Gastrocnemius medialis (tissue), 4 donors: ENCODE measurements at regions not wholly inside any gene's neighbourhood (a gene's known extent, or its start where the extent isn't known, plus 50 kb on each side); places are given as distances from the start of the nearest gene placed in this dataset.

ENCODE experiments used
- ATAC-seq, 2 donors: fragments of 150-250 bp; one replicate each; pipeline ENCODE4 v1.9.1; 2016
- DNase-seq, 2 donors: peaks; one replicate each; pipeline ENCODE4 v3.0.0-alpha.2; 2019
- H3K27ac ChIP-seq, 4 donors: fragments of 200-600 bp; sonication (generic); 1 replicate in 1 of 4; 2 replicates in 3 of 4; pipeline ENCODE4 v1.5.1; 2016 to 2018; ENCODE audit warnings: mild to moderate bottlenecking in 2 of 4, moderate library complexity in 1 of 4
- H3K27me3 ChIP-seq, 3 donors: fragments of 200-600 bp; sonication (generic) in 2 of 3; 1 replicate in 1 of 3; 2 replicates in 2 of 3; pipeline versions ENCODE4 v1.5.1 to v1.6.0; 2016 to 2019; ENCODE audit warnings: mild to moderate bottlenecking in 1 of 3, moderate library complexity in 1 of 3
- H3K36me3 ChIP-seq, 2 donors: fragments of 200-600 bp; sonication (generic) in 1 of 2; one replicate each; pipeline ENCODE4 v1.5.1; 2017 to 2018
- H3K4me1 ChIP-seq, 2 donors: fragments of 200-600 bp; sonication (generic) in 1 of 2; one replicate each; pipeline ENCODE4 v1.5.1; 2016 to 2017; ENCODE audit warnings: mild to moderate bottlenecking in 2 of 2
- H3K4me3 ChIP-seq, 4 donors: fragments of 200-600 bp; sonication (generic) in 3 of 4; 1 replicate in 1 of 4; 2 replicates in 3 of 4; pipeline ENCODE4 v1.5.1; 2016 to 2019; ENCODE audit warnings: mild to moderate bottlenecking in 2 of 4
- H3K9me3 ChIP-seq, 3 donors: fragments of 200-600 bp; sonication (generic) in 2 of 3; 1 replicate in 1 of 3; 2 replicates in 2 of 3; pipeline ENCODE4 v1.5.1; 2016 to 2019
- POLR2A ChIP-seq, 2 donors: fragments of 450-650 bp; IDR thresholded peaks; one replicate each; pipeline ENCODE4 v1.6.1; 2017; ENCODE audit warnings: antibody characterized with exemption in 2 of 2, mild to moderate bottlenecking in 2 of 2, moderate library complexity in 2 of 2
- in situ Hi-C, 4 donors: fragments of 200-750 bp; cut with MboI; loops; one replicate each; pipeline versions ENCODE4 v1.15.0 to v1.8.0; 2017; ENCODE audit warnings: low sequenced_read_pairs in 4 of 4
- intact Hi-C: fragments of 100-400 bp; cut with DNase I; formaldehyde crosslinking; loops from one replicate; pipeline ENCODE4 v1.15.1; 2023; ENCODE audit warnings: low total_unique reads
- TF ChIP-seq, protein P1 (sequence below), 5 experiments: fragments of 450-650 bp in 3 of 5; fragments of 200-600 bp in 2 of 5; sonication (generic) in 2 of 5; IDR thresholded peaks in 4 of 5; conservative IDR thresholded peaks in 1 of 5; 1 replicate in 4 of 5; 2 replicates in 1 of 5; pipeline ENCODE4 v1.5.1; 2016 to 2019; ENCODE audit warnings: antibody characterized with exemption in 5 of 5, mild to moderate bottlenecking in 3 of 5, moderate library complexity in 3 of 5

DNA sequence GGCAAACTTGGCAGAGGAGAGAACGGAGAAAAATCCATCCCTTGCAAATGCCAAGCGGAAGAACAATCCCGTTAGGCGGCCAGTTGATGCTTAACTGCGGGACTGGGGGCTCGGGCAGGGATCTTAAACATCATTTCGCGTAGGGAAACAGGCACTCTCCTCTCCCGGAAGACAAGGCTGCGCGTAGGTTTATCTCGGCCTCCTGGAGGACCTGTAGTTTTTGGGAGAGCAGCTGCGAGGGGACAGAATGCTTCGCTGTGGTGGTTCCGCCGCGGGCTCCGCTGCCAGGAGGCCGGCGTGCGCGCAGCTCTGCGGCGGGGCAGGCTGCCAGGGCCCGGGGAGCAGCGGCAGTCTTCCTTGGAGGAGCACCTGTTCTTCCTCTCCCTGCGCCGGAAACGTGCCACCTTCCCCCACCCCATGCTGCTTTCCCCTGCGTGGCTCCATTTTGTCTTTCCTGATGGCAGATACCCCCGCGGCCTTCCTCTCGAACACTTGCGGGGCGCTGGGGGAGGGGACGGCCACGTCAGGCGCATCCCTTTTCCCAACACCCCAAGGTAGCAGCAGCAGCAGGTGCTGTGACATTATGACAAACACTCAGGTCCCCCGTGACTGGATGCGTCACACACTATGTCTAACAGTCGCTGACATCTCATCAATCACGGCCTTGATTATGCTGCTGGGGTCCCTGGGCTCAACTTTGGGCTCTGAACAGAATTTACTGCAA is 230.7 kb upstream of the BTBD3 start:
- H3K4me3 ChIP-seq = peak overlapping the region; percentile 31 to 49 (median 42)
- TF ChIP-seq, protein P1, sequence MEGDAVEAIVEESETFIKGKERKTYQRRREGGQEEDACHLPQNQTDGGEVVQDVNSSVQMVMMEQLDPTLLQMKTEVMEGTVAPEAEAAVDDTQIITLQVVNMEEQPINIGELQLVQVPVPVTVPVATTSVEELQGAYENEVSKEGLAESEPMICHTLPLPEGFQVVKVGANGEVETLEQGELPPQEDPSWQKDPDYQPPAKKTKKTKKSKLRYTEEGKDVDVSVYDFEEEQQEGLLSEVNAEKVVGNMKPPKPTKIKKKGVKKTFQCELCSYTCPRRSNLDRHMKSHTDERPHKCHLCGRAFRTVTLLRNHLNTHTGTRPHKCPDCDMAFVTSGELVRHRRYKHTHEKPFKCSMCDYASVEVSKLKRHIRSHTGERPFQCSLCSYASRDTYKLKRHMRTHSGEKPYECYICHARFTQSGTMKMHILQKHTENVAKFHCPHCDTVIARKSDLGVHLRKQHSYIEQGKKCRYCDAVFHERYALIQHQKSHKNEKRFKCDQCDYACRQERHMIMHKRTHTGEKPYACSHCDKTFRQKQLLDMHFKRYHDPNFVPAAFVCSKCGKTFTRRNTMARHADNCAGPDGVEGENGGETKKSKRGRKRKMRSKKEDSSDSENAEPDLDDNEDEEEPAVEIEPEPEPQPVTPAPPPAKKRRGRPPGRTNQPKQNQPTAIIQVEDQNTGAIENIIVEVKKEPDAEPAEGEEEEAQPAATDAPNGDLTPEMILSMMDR (IDR thresholded peaks at IDR 0.05 in 4 of 5, conservative IDR thresholded peaks at IDR 0.05 in 1 of 5) = no peak
- TF ChIP-seq POLR2A (IDR thresholded peaks at IDR 0.05) = no peak
- no peaks in the 10 kb centered on the region for H3K36me3 ChIP-seq
- no peaks in the 10 kb centered on the region for H3K4me1 ChIP-seq
- intact Hi-C loops (no loop called here), in situ Hi-C loops (loop anchor here in 1 of 4 donors (25.0 kb wide), 1 partner anchor 1400 kb away; no protein-coding TSS in a partner anchor)
- H3K27ac ChIP-seq = no peak overlapping the region
- no peaks in the 10 kb centered on the region for H3K9me3 ChIP-seq
- H3K27me3 ChIP-seq = peaks cover 0 to 3% (median 0%) of the 10 kb centered on the region in 3 donors
- no peak for ATAC-seq
- no peak for DNase-seq

DNA sequence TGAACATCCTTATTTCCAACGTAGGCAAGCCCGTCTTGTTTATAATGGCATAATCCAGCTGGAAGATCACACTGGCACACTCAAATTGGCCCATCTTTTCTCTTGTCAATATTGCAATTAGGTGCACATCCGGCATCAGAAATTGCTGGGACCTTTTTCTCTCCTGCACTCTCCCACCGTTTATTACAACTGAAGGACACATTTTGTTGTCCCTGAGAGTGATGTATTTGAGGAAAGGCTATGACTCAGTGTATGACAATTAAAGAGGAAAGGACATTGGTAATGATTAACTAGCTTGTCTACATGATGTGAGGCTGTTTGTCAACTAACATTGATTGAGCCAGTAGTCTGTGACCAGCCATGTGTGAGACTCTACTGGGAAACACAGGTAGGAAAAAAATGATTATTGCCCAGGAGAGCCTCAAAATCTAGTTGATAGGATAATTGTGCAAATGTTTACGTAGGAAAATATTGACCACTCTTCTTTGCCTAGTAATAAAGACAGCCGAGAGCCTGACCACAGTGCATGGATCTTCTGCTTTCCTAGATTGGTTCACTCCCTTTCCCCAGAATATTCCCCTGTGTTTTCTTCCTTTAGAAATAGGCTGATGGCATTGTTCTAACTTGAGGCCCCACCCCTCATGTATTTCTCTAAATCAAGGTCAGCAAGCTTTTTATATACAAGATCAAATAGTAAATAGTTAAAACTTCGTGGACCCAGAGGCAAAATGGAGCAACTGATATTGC is 230.0 kb upstream of the BTBD3 start:
- peaks cover 0 to 3% (median 0%) of the 10 kb centered on the region in 3 donors for H3K27me3 ChIP-seq
- no peak for DNase-seq
- no peaks in the 10 kb centered on the region for H3K36me3 ChIP-seq
- H3K27ac ChIP-seq = no peak overlapping the region
- in situ Hi-C loops (loop anchor here in 1 of 4 donors (25.0 kb wide), 1 partner anchor 1400 kb away; no protein-coding TSS in a partner anchor), intact Hi-C loops (no loop called here)
- H3K4me3 ChIP-seq = no peak overlapping the region
- H3K4me1 ChIP-seq = no peaks in the 10 kb centered on the region
- TF ChIP-seq POLR2A (IDR thresholded peaks at IDR 0.05) = no peak
- TF ChIP-seq, protein P1 (IDR thresholded peaks at IDR 0.05 in 4 of 5, conservative IDR thresholded peaks at IDR 0.05 in 1 of 5) = no peak
- ATAC-seq = no peak
- H3K9me3 ChIP-seq = no peaks in the 10 kb centered on the region

- intact Hi-C loops = no loop called here
- Histone ChIP-seq H3K9me3 (no peaks in the 10 kb centered on the region), H3K27me3 (peaks cover 0 to 3% (median 0%) of the 10 kb centered on the region in 3 donors), H3K4me1 (no peaks in the 10 kb centered on the region), H3K27ac (no peak overlapping the region), H3K36me3 (no peaks in the 10 kb centered on the region), H3K4me3 (no peak overlapping the region)
- no peak for TF ChIP-seq POLR2A (IDR thresholded peaks at IDR 0.05)
- TF ChIP-seq, protein P1 (IDR thresholded peaks at IDR 0.05 in 4 of 5, conservative IDR thresholded peaks at IDR 0.05 in 1 of 5) = no peak
- in situ Hi-C loops = loop anchor here in 1 of 4 donors (25.0 kb wide), 1 partner anchor 1398 kb away; no protein-coding TSS in a partner anchor
- no peak for DNase-seq
- no peak for ATAC-seq
Observed at GRCh38 chr20:11689262-11689661, 228.4 kb upstream of the BTBD3 start.

GRCh38 chr20:11691766-11692165 is 225.9 kb upstream of the BTBD3 start:
- H3K27ac ChIP-seq = no peak overlapping the region
- H3K9me3 ChIP-seq = no peaks in the 10 kb centered on the region
- H3K36me3 ChIP-seq = no peaks in the 10 kb centered on the region
- no peaks in the 10 kb centered on the region for H3K27me3 ChIP-seq
- ATAC-seq (no peak), DNase-seq (no peak)
- TF ChIP-seq, protein P1 (IDR thresholded peaks at IDR 0.05 in 4 of 5, conservative IDR thresholded peaks at IDR 0.05 in 1 of 5) = no peak
- intact Hi-C loops = no loop called here
- no peak overlapping the region for H3K4me3 ChIP-seq
- H3K4me1 ChIP-seq = no peaks in the 10 kb centered on the region
- in situ Hi-C loops = loop anchor here in 1 of 4 donors (25.0 kb wide), 1 partner anchor 1396 kb away; no protein-coding TSS in a partner anchor
